Uterus (tissue), 2 donors: ENCODE measurements at regions not wholly inside any gene's neighbourhood (a gene's known extent, or its start where the extent isn't known, plus 50 kb on each side); places are given as distances from the start of the nearest gene placed in this dataset.

Experiments
- CTCF ChIP-seq, 4 experiments: fragments of 200-600 bp in 2 of 4; fragments of 450-650 bp in 2 of 4; sonication (generic) in 2 of 4; IDR thresholded peaks; one replicate each; pipeline ENCODE4 v1.5.1; 2016 to 2019; ENCODE audit warnings: antibody characterized with exemption in 4 of 4, mild to moderate bottlenecking in 2 of 4, moderate library complexity in 1 of 4
- POLR2A ChIP-seq, 2 donors: fragments of 450-650 bp; IDR thresholded peaks; one replicate each; pipeline ENCODE4 v1.6.1; 2016; ENCODE audit warnings: antibody characterized with exemption in 2 of 2, mild to moderate bottlenecking in 1 of 2, moderate library complexity in 1 of 2

GRCh38 chr1:209062081-209062620 lies 521.4 kb upstream of the CAMK1G start:
- TF ChIP-seq CTCF (IDR thresholded peaks at IDR 0.05) (no peak), POLR2A (IDR thresholded peaks at IDR 0.05) (no peak)
